HL-60 (cell line): ENCODE measurements at regions not wholly inside any gene's neighbourhood (a gene's known extent, or its start where the extent isn't known, plus 50 kb on each side); places are given as distances from the start of the nearest gene placed in this dataset.

ENCODE experiments used
- DNase-seq, 2 experiments: peaks; one replicate each; pipeline ENCODE4 v3.0.0-alpha.2; 2010 to 2020; ENCODE audit warnings: low read depth in 1 of 2, low spot score in 1 of 2
- H3K27ac ChIP-seq: fragments of 250-450 bp; sonication (Bioruptor Pico); replicated peaks from 2 replicates; pipeline ENCODE4 v1.5.1; 2020; ENCODE audit warnings: mild to moderate bottlenecking, moderate library complexity
- H3K27me3 ChIP-seq: fragments of 250-450 bp; sonication (Bioruptor Pico); 2 replicates; pipeline ENCODE4 v1.5.1; 2021; ENCODE audit warnings: mild to moderate bottlenecking, moderate library complexity; ENCODE audit not compliant: insufficient read depth, poor library complexity, severe bottlenecking
- H3K4me3 ChIP-seq: replicated peaks from 2 replicates; pipeline ENCODE4 v1.5.1; 2011; ENCODE audit warnings: mild to moderate bottlenecking, control low read depth, low read length; ENCODE audit not compliant: insufficient read depth
- REST ChIP-seq: IDR thresholded peaks from 2 replicates; pipeline ENCODE4 v1.6.1; 2012; ENCODE audit warnings: low read depth; ENCODE audit not compliant: insufficient replicate concordance
- SPI1 ChIP-seq: IDR thresholded peaks from 2 replicates; pipeline ENCODE4 v1.6.1; 2012; ENCODE audit warnings: low read depth, mild to moderate bottlenecking, borderline replicate concordance

- no peak for TF ChIP-seq REST
- TF ChIP-seq SPI1, result no peak
- DNase-seq, result no peak
- no peak overlapping the region for H3K27ac ChIP-seq
- H3K27me3 ChIP-seq, result no peaks in the 10 kb centered on the region
- H3K4me3 ChIP-seq, result no peak overlapping the region
Measured at GRCh38 chr11:98967005-98967404, 53.7 kb upstream of the CNTN5 start.
